HepG2 (cell line): ENCODE measurements at regions not wholly inside any gene's neighbourhood (a gene's known extent, or its start where the extent isn't known, plus 50 kb on each side); places are given as distances from the start of the nearest gene placed in this dataset.

Source experiments
- ATAC-seq: fragments of 200-7000 bp; cut with Tn5 transposase; 3 replicates; pipeline ENCODE4 v1.9.1; 2020; ENCODE audit warnings: mild to moderate bottlenecking, moderate library complexity
- BruUV-seq: library from RNA; stranded (reverse); fragments of 400-500 nt; replicated peaks from 2 replicates; lab custom pipeline; 2021; lab: Mats Ljungman, UMichigan
- CTCF ChIA-PET: fragments of 300-600 bp; formaldehyde crosslinking; extraction: SDS; loops from one replicate; lab custom pipeline; 2021; ENCODE audit warnings: low total read pairs, inconsistent platforms, low intra/inter-chr PET ratio; lab: Yijun Ruan, JAX
- POLR2A ChIA-PET: fragments of 350-600 bp; sonication (Branson Sonifier 250); formaldehyde crosslinking; loops from one replicate; lab custom pipeline; 2020; ENCODE audit warnings: antibody characterized with exemption, inconsistent platforms; lab: Yijun Ruan, JAX
- DNase-seq: peaks from one replicate; pipeline ENCODE4 v3.0.0-alpha.2; 2015; ENCODE audit warnings: low spot score
- FAIRE-seq: peaks from 3 replicates; lab custom pipeline; 2011; peaks lifted over from hg19 to GRCh38; lab: Jason Lieb, UNC
- H2AFZ ChIP-seq: one replicate; pipeline ENCODE4 v1.6.1; 2011; ENCODE audit warnings: low read length, inconsistent platforms
- H3K27ac ChIP-seq: fragments of 300-600 bp; 3 replicates; pipeline ENCODE4 v1.8.0; 2011; ENCODE audit warnings: mixed run types, mild to moderate bottlenecking, mixed read lengths, low read length, inconsistent platforms; ENCODE audit not compliant: insufficient read depth; ENCODE audit errors: extremely low read length
- H3K27me3 ChIP-seq, 2 experiments: fragments of 200-600 bp in 1 of 2; 2 replicates in 1 of 2; 3 replicates in 1 of 2; pipeline versions ENCODE4 v1.6.0 to v1.8.0; 2011; ENCODE audit warnings: low read length in 2 of 2, mild to moderate bottlenecking in 2 of 2, moderate library complexity in 2 of 2, inconsistent platforms in 1 of 2; ENCODE audit not compliant: insufficient read depth in 2 of 2, control insufficient read depth in 1 of 2
- H3K36me3 ChIP-seq, 2 experiments: fragments of 200-600 bp in 1 of 2; replicated peaks in 1 of 2; 2 replicates in 1 of 2; 3 replicates in 1 of 2; pipeline versions ENCODE4 v1.5.1 to v1.8.0; 2011; ENCODE audit warnings: low read length in 2 of 2, inconsistent platforms in 1 of 2; ENCODE audit not compliant: insufficient read depth in 2 of 2, control insufficient read depth in 1 of 2
- H3K4me1 ChIP-seq: 2 replicates; pipeline ENCODE4 v1.5.1; 2012; ENCODE audit warnings: low read length, inconsistent platforms; ENCODE audit not compliant: insufficient read depth
- H3K4me2 ChIP-seq: 2 replicates; pipeline ENCODE4 v1.6.0; 2011; ENCODE audit warnings: low read depth, low read length, inconsistent platforms
- H3K4me3 ChIP-seq, 3 experiments: fragments of 200-600 bp in 1 of 3; sonication (generic), shearing (Covaris generic) in 1 of 3; replicated peaks in 1 of 3; 2 replicates each; pipeline ENCODE4 v1.5.1; 2011 to 2016; ENCODE audit warnings: low read length in 3 of 3, inconsistent platforms in 2 of 3, low read depth in 2 of 3, mild to moderate bottlenecking in 2 of 3, control low read depth in 1 of 3, mixed read lengths in 1 of 3; ENCODE audit not compliant: insufficient read depth in 1 of 3
- H3K79me2 ChIP-seq: one replicate; pipeline ENCODE4 v1.6.1; 2011; ENCODE audit warnings: low read length, inconsistent platforms; ENCODE audit not compliant: insufficient read depth
- H3K9ac ChIP-seq: 2 replicates; pipeline ENCODE4 v1.6.0; 2011; ENCODE audit warnings: mild to moderate bottlenecking, low read depth, low read length, inconsistent platforms; ENCODE audit not compliant: insufficient read depth
- H3K9me3 ChIP-seq: 2 replicates; pipeline ENCODE4 v1.5.1; 2012; ENCODE audit warnings: mild to moderate bottlenecking, low read length
- H4K20me1 ChIP-seq: 2 replicates; pipeline ENCODE4 v1.6.0; 2011; ENCODE audit warnings: inconsistent platforms, mild to moderate bottlenecking, low read length, moderate library complexity; ENCODE audit not compliant: insufficient read depth
- NR2F2 ChIP-seq: IDR thresholded peaks from 2 replicates; pipeline ENCODE4 v1.6.1; 2012; ENCODE audit warnings: low read depth, inconsistent platforms, borderline replicate concordance
- SP2 ChIP-seq: sonication (generic); formaldehyde crosslinking; IDR thresholded peaks from 2 replicates; pipeline ENCODE4 v1.5.1; 2020; ENCODE audit warnings: mild to moderate bottlenecking, missing genetic modification reagents
- ZNF20 ChIP-seq: sonication (generic); formaldehyde crosslinking; IDR thresholded peaks from 2 replicates; pipeline ENCODE4 v1.4.0; 2020; ENCODE audit warnings: mild to moderate bottlenecking, moderate library complexity, missing genetic modification reagents
- WGBS: methylation state at CpG from one replicate; pipeline ENCODE4 v1.1.6; 2017; ENCODE audit warnings: low lambda C conversion rate; 5-methylcytosine and 5-hydroxymethylcytosine counted together
- in situ Hi-C: cut with HindIII; loops from 2 replicates; pipeline ENCODE4 v1.10.0; 2017; ENCODE audit warnings: low pct_unique_long_range_greater_than_20kb; ENCODE audit not compliant: extremely low pct_ligation_motif_present
- intact Hi-C: fragments of 100-400 bp; cut with micrococcal nuclease; formaldehyde crosslinking; loops from one replicate; pipeline ENCODE4 v1.10.0; 2022; ENCODE audit not compliant: unreplicated experiment
- TF ChIP-seq, protein P1 (sequence below): IDR thresholded peaks from 2 replicates; pipeline ENCODE4 v1.6.1; 2012; ENCODE audit warnings: low read length, improper control_type of control experiment
- TF ChIP-seq, protein P2 (sequence below): sonication (generic); formaldehyde crosslinking; IDR thresholded peaks from 2 replicates; pipeline ENCODE4 v1.4.0; 2020; ENCODE audit warnings: missing genetic modification reagents, borderline replicate concordance

DNA sequence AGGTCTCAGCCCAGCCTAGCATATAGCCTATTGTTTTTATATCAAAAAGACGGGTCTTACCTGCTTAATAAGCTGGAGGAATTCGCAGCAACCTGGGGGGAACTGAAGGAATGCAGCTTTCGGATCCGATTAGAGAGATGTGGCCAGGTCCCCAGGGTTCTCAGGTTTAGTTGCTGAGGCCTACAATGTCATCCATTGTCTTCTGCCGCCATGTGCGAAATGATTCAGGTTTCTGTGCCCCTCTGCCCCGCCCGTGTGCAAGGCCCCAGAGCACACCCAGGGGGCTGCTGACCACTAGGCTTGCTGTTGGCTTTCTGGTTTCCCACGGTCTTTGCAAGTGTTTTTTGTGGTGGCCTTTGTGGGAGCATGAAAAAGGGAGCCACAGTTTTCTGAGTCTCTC lies 154.5 kb upstream of the TBX3 start:
- H3K4me1 ChIP-seq: peaks cover 42% of the 10 kb centered on the region
- POLR2A ChIA-PET: interaction anchor here (1.4 kb wide), 1 partner anchor 25 kb away, joined by 3 read pairs; no protein-coding TSS in a partner anchor
- WGBS: 84% methylated on average over 9 of the region's 9 CpGs
- H3K9ac ChIP-seq: no peak overlapping the region
- no TSS peak for BruUV-seq
- H3K4me3 ChIP-seq: no peak overlapping the region
- H3K27ac ChIP-seq: no peak overlapping the region
- intact Hi-C loops: no loop called here
- TF ChIP-seq, protein P1, sequence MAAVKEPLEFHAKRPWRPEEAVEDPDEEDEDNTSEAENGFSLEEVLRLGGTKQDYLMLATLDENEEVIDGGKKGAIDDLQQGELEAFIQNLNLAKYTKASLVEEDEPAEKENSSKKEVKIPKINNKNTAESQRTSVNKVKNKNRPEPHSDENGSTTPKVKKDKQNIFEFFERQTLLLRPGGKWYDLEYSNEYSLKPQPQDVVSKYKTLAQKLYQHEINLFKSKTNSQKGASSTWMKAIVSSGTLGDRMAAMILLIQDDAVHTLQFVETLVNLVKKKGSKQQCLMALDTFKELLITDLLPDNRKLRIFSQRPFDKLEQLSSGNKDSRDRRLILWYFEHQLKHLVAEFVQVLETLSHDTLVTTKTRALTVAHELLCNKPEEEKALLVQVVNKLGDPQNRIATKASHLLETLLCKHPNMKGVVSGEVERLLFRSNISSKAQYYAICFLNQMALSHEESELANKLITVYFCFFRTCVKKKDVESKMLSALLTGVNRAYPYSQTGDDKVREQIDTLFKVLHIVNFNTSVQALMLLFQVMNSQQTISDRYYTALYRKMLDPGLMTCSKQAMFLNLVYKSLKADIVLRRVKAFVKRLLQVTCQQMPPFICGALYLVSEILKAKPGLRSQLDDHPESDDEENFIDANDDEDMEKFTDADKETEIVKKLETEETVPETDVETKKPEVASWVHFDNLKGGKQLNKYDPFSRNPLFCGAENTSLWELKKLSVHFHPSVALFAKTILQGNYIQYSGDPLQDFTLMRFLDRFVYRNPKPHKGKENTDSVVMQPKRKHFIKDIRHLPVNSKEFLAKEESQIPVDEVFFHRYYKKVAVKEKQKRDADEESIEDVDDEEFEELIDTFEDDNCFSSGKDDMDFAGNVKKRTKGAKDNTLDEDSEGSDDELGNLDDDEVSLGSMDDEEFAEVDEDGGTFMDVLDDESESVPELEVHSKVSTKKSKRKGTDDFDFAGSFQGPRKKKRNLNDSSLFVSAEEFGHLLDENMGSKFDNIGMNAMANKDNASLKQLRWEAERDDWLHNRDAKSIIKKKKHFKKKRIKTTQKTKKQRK: no peak
- TF ChIP-seq, protein P2, sequence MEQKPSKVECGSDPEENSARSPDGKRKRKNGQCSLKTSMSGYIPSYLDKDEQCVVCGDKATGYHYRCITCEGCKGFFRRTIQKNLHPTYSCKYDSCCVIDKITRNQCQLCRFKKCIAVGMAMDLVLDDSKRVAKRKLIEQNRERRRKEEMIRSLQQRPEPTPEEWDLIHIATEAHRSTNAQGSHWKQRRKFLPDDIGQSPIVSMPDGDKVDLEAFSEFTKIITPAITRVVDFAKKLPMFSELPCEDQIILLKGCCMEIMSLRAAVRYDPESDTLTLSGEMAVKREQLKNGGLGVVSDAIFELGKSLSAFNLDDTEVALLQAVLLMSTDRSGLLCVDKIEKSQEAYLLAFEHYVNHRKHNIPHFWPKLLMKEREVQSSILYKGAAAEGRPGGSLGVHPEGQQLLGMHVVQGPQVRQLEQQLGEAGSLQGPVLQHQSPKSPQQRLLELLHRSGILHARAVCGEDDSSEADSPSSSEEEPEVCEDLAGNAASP: no peak
- no peak for TF ChIP-seq SP2 (CRISPR knock-in tag)
- TF ChIP-seq NR2F2: no peak
- no peak for TF ChIP-seq ZNF20
- TF ChIP-seq, all 625 proteins: peak for 0
- no peak overlapping the region for H3K4me2 ChIP-seq
- in situ Hi-C loops: no loop called here
- DNase-seq (no peak), FAIRE-seq (no peak), ATAC-seq (no peak)
- no peaks in the 10 kb centered on the region for H3K27me3 ChIP-seq
- CTCF ChIA-PET: no interaction called here
- no peaks in the 10 kb centered on the region for H3K79me2 ChIP-seq
- H3K36me3 ChIP-seq: no peaks in the 10 kb centered on the region
- H3K9me3 ChIP-seq: no peaks in the 10 kb centered on the region; the same call in 1 of the 2 replicates
- H2AFZ ChIP-seq: no peak overlapping the region
- H4K20me1 ChIP-seq: no peaks in the 10 kb centered on the region
